ENCODE measurements at regions not wholly inside any gene's neighbourhood (a gene's known extent, or its start where the extent isn't known, plus 50 kb on each side); places are given as distances from the start of the nearest gene placed in this dataset.
"Not testable (repeated sequence)": the region's sequence is repeated elsewhere in the genome, so short reads cannot be mapped to it uniquely, and the experiment has no call there.

GRCh38 chr12:131440209-131441059, 270.5 kb upstream of the SFSWAP start:
- H3K23ac ChIP-seq (ENCODE audit: low read depth, low read length); H3K9ac ChIP-seq (ENCODE audit: low read depth, low read length); H3K27me3 ChIP-seq (ENCODE audit: control insufficient read depth, insufficient read depth, low read length); H4K91ac ChIP-seq (ENCODE audit: insufficient read depth, low read depth, low read length); H3K79me1 ChIP-seq (ENCODE audit: low read depth in 1 of 2, low read length in 2 of 2); H3K4me1 ChIP-seq (ENCODE audit: control insufficient read depth, insufficient read depth, low read length); H3K4me3 ChIP-seq (ENCODE audit: insufficient read depth, low read depth, low read length); H3K27ac ChIP-seq (ENCODE audit: insufficient read depth, low read length); H3K36me3 ChIP-seq (ENCODE audit: control insufficient read depth, insufficient read depth, low read length); H2AK5ac ChIP-seq (ENCODE audit: low read depth, low read length); H3K4ac ChIP-seq (ENCODE audit: low read depth, low read length); H2BK15ac ChIP-seq (ENCODE audit: low read depth, low read length); H2AFZ ChIP-seq (replicated peaks; ENCODE audit: low read length, poor library complexity); H3K56ac ChIP-seq (ENCODE audit: extremely low read depth, insufficient read depth, low read length); H2BK20ac ChIP-seq (ENCODE audit: low read depth, low read length); dilution Hi-C loops (cut with HindIII; ENCODE audit: low sequenced_read_pairs, unreplicated experiment); intact Hi-C loops (cut with micrococcal nuclease); H3K14ac ChIP-seq (replicated peaks; ENCODE audit: low read depth, low read length); DNase-seq; H2BK5ac ChIP-seq (ENCODE audit: low read depth, low read length, poor library complexity, severe bottlenecking); H2AK9ac ChIP-seq (replicated peaks; ENCODE audit: low read depth, low read length, poor library complexity); ATAC-seq (ENCODE audit: low read depth); in situ Hi-C loops (cut with MboI; ENCODE audit: low sequenced_read_pairs); POLR2A ChIA-PET (ENCODE audit: unreplicated experiment); H3K18ac ChIP-seq (ENCODE audit: low read depth, low read length); H3K9me1 ChIP-seq (ENCODE audit: insufficient read depth, low read length); H3K4me2 ChIP-seq (ENCODE audit: low read depth, low read length); H2BK120ac ChIP-seq (ENCODE audit: low read depth, low read length); H4K20me1 ChIP-seq (ENCODE audit: insufficient read depth, low read length); CTCF ChIA-PET; H4K8ac ChIP-seq (ENCODE audit: low read depth in 2 of 2, low read length in 2 of 2); H4K5ac ChIP-seq (ENCODE audit: low read depth, low read length); BruUV-seq (replicated peaks): not testable (repeated sequence)
- peaks cover 28% of the 10 kb centered on the region for H3K9me3 ChIP-seq (ENCODE audit: control insufficient read depth, insufficient read depth, low read length)
- 0% methylated on average over 1 of the region's 21 CpGs; no CpG with 5 or more reads in 1 of the 2 experiments for WGBS, 2 experiments (ENCODE audit: extremely low coverage in 2 of 2, insufficient read length in 1 of 2)

All from IMR-90 (cell line).